RKO (cell line): ENCODE measurements at regions not wholly inside any gene's neighbourhood (a gene's known extent, or its start where the extent isn't known, plus 50 kb on each side); places are given as distances from the start of the nearest gene placed in this dataset.

Source experiments
- DNase-seq: peaks from one replicate; pipeline ENCODE4 v3.0.0-alpha.2; 2016; ENCODE audit warnings: low spot score

GRCh38 chr22:26847046-26847445, 189.7 kb downstream of the MIAT start:
- DNase-seq, result no peak

DNA sequence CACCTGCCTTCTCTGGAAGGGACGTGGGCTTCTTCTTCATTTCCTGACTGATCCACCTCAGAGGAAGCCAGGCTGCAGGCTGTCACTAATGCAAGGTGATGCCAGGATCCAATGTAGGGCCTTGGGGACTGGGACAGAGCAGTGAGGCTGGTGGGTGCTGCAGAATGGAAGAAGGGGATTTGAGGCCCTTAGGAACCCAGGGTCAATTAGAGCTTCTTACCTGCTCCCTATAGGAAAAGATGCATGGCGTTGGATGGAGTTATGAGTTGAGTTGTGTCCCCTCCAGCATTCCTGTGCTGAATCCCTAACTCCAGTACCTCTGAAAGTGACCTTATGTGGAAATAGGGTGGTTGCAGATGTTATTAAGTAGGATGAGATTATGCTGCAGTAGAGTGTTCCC, 190.4 kb downstream of the MIAT start:
- no peak for DNase-seq

- DNase-seq, result no peak
These were observed 191.0 kb downstream of the MIAT start for GRCh38 chr22:26848244-26848920.

GRCh38 chr22:26849575-26849974, 192.2 kb downstream of the MIAT start:
- DNase-seq, result no peak

- DNase-seq, result no peak
These were observed 193.7 kb downstream of the MIAT start for GRCh38 chr22:26851125-26851524.

DNA sequence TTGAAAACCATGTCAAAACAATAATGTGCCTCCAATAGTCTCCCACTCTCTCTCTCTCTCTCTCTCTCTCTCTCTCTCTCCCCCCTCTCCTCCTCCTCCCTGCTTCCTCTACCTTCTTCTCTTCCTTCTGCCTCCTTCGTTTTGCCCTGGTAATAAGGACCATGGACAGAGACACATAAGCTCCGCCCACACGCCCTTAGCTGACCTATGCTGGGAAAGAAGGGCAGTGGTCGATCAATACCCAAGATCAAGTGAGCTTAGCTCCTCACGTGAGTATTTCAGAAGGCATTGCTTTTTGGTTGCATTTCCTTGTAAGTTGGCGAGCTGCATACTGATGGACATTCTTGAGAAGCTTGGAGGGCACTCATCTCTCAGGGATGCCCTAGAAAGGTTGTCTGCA, 194.8 kb downstream of the MIAT start:
- DNase-seq, result no peak

GRCh38 chr22:26853071-26853470, 195.7 kb downstream of the MIAT start:
- DNase-seq, result no peak

GRCh38 chr22:26853495-26853894, 196.1 kb downstream of the MIAT start:
- DNase-seq, result no peak

DNA sequence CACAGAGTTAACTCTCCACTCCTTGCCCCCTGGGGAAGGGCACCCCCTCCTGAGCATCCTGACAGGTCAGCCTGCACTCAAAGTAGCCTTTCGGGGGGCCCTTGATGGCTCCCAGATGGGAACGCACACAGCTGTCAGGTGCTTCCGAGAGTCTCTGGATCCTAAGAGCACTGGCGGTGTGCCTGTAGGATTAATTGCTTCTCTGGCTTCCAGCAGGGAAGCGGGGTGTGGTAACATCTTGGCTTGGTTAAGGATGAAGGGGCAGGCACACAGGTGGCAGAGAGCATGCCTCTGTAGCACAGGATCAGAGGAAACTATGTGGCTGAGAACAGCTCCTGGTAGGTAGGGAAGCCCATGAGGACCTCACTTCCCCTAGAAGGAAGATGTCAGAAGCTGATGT, 199.8 kb downstream of the MIAT start:
- DNase-seq, result no peak

- no peak for DNase-seq
These were observed 202.9 kb downstream of the MIAT start for GRCh38 chr22:26860301-26860700.

GRCh38 chr22:26865021-26865420, 207.6 kb downstream of the MIAT start:
- DNase-seq, result no peak

- DNase-seq, result no peak
These were observed 226.0 kb downstream of the MIAT start for GRCh38 chr22:26883393-26883792.

DNA sequence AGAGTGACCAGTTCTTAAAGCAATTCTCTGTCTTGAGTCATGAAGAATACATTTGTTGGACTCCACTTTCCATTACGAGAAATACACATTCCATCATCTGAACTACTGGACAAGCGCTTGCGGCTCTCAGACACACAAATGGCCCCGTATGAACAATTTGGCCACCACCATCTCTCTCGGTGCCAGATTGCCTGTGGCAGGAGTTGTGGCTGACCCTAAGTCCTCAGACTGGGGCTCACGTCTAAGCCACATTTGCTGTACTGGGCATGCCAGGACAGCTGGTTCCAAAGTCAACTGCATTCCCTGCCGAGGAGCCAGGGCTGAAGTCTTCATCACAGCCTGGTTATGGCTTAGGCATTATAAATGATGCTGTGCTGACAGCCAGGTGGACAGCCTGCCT, 227.5 kb downstream of the MIAT start:
- DNase-seq, result no peak

DNA sequence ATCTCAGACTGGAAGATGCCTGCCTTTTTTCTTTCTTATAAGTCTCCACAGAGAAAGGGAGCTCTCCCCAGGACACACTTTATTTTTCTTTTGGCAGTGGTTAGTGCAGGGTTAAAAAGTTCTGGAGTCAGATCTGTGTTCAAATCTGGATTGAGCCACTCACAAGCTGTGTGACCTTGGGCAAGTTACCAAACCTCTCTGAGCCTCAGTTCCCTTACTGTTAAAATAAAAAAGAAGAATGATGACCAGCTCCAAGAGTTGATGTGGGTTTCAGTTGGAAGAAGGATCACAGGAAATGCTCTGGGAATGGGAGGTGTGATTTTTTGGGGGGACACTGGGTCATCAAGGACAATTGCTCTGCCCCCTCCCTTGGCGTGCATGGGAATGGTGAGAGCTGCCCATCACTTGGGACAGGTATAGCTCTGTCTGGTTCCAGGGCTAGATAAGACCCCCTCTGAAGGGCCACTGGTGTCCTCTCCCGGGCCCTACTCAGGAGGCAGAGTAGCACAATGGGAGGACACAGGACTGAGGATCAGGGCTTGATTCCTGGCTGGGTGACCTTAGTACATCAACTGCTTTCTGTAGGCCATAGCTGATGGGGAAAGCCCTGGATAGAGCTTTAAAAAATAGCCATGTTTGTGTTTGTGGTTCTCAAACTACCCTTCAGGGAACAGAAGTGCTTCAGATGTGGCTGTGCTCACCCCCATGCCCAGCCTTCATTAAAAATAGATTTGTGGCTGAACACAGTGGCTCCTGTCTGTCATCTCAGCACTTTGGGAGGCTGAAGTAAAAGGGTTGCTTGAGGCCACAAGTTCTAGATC, 228.3 kb downstream of the MIAT start:
- DNase-seq, result no peak

DNA sequence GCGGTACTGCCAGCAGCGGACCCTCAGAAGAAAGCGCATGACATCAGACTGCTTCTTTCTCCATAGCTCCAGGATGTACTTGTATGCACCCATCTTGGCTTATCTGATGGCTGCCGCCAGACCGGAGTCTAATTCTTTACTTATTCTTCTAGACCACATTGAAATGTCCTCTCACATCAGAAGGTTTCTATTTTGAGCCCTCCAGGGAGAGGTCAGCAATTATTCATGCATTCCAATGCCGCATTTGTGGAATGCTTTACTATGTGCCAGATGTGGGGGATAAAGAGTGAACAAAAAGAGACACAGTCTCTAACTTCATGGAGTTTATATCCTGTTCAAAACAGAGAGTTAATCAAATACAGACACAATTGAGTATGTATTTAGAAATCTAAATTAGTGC, 230.1 kb downstream of the MIAT start:
- no peak for DNase-seq

DNA sequence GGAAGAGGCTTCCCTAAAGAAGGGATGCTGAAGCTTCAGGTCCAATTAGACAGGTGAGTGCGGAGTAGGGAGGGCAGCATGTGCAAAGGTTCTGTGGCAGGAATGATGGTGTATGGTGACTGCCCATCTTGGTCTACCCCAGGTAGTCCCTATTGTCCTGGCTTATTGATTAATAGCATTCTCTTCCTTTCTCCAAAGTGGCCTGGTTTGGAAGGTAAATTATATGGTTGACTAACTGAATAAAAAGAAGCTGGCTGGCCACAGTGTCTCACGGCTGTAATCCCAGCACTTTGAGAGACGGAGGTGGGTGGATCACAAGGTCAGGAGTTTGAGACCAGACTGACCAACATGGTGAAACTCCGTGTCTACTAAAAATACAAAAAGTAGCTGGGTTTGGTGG, 230.5 kb downstream of the MIAT start:
- DNase-seq, result no peak

- no peak for DNase-seq
These were observed 231.5 kb downstream of the MIAT start for GRCh38 chr22:26888887-26889286.

- DNase-seq, result no peak
These were observed 232.4 kb downstream of the MIAT start for GRCh38 chr22:26889802-26890201.

GRCh38 chr22:26890870-26891269, 233.5 kb downstream of the MIAT start:
- DNase-seq, result no peak

GRCh38 chr22:26891429-26891828, 234.0 kb downstream of the MIAT start:
- DNase-seq, result no peak

- DNase-seq, result no peak
These were observed 235.0 kb downstream of the MIAT start for GRCh38 chr22:26892166-26893041.

GRCh38 chr22:26893173-26894110, 236.1 kb downstream of the MIAT start:
- no peak for DNase-seq
